ENCODE measurements at regions not wholly inside any gene's neighbourhood (a gene's known extent, or its start where the extent isn't known, plus 50 kb on each side); places are given as distances from the start of the nearest gene placed in this dataset.

DNA sequence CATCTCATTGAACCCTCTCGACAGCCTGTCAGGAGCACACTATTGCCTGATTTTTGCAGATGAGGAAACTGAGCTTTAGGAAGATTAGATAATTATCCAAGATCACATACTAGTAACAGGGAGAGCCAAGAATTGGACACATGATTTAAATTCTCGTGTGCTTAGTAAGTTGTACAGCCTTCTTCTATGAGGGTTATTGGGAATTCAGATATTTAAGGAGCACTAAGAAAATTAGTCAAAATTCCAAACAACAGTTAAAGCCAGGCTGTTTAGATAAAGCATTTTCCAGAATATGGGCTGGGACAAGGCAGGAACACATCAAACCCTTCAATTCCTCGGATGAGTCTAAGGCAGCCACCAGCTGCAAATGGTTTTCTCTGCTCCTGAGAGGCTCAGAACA, 148.8 kb downstream of the TMEM30B start:
- DNase-seq (ENCODE audit: low read depth in 3 of 3) = no peak

GRCh38 chr14:61130512-61131260, 149.6 kb downstream of the SLC38A6 start:
- DNase-seq (ENCODE audit: low read depth in 3 of 3) = no peak

DNA sequence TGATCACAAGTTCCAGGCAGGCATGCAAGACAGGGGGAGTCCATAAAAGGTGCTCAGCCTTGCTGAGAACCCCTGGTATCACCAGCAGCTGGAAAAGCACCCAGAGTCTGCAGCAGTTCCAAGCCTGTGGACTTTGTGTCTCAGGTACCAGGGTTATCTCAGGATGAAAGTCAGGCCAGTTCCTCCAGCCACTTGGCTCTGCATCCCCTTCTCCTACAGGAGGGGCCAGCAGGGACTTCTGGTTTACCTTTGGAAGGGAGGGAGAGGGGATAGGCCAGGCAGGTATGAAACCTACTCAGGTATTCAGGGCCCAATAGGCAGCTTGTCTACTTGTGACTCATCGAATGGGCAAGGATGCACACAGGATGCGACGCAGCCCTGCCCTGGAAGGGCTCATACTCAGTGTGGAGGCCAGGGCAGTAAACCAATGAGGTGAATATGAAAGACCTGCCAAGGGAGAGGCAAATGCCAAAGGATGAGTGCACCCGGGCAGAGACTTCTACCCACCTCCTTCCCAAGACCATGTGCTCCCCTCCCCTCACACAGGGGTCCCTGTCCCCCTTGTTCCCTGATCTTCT, 148.2 kb downstream of the SLC38A6 start:
- no peak for DNase-seq (ENCODE audit: low read depth in 3 of 3)

DNA sequence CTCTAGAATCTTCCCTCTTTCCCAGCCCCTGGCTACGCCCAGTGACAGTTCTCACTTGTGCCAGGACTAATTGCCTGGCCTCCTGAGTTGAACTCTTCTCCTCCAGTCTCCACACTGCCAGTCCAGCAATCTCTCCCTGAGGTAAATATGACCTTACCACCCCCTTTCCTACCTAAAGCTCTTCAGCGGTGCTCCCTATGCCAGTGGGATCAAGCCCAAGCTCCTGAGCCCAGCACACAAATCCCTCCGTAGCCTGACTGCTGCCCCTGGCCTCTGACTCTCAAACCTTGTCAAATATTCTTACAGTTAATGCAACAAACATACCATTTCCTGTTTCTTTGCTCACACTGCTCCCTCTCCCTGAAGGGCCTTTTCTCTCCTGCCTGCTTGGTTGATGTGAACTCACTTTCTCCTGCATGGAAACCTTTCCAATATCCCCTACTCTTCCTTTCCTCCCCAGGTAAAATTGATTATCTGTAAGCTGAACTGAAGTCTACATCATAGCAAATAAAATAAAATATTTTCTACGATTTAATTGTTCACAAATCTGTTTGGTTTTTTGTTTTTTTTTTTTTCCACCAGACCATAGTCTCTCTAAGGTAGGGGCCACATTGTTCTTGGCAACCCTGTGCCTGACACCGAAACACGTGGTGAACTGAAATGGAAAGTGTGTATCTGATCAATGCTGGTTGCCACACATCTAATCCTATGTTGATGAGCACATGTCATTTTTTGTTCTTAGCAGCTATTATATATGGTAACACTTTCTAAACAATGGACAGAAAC, 147.5 kb downstream of the SLC38A6 start:
- no peak for DNase-seq (ENCODE audit: low read depth in 3 of 3)

- no peak for DNase-seq (ENCODE audit: low read depth in 3 of 3)
These were observed 145.8 kb downstream of the SLC38A6 start for GRCh38 chr14:61126603-61127498.

- DNase-seq (ENCODE audit: low read depth in 3 of 3) = no peak
These were observed 145.0 kb downstream of the SLC38A6 start for GRCh38 chr14:61125867-61126572.

- DNase-seq (ENCODE audit: low read depth in 3 of 3) = no peak
These were observed 144.2 kb downstream of the SLC38A6 start for GRCh38 chr14:61125041-61125866.

DNA sequence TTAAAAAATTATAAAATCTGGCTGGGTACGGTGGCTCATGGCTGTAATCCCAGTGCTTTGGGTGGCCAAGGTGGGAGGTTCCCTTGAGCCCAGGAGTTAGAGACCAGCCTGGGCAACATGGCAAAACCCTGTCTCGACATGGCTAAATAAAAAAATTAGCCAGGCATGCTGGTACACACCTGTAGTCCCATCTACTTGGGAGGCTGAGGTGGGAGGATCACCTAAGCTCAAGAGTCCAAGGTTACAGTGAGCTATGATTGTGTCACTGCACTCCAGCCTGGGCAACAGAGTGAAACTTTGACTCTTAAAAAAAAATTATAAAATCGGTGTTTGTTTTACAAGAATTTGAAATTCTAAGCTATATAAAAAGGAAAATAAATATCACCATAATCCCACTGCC, 141.8 kb downstream of the SLC38A6 start:
- no peak for DNase-seq (ENCODE audit: low read depth in 3 of 3)

DNA sequence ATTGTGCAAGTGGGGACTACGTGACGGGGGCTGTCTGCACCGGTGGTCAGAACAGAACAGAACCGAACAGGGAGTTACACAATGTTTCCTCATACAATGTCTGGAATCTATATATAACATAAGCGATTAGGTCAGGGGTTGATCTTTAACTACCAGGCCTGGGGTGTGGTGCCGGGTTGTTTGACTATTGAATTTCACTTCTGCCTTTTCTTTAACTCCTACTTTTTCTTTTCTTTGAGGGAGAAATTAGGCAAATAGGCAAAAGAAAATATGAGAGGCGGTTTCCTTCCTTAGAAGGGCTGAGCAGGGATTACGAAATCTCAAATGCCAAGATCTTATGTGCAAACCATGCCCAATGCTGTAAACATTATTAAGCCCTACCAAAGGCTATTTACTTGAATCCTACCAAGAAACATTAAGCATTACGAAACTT, 140.3 kb downstream of the SLC38A6 start:
- DNase-seq (ENCODE audit: low read depth in 3 of 3) = no peak

GRCh38 chr14:61120576-61120975, 139.5 kb downstream of the SLC38A6 start:
- DNase-seq (ENCODE audit: low read depth in 3 of 3) = no peak

DNA sequence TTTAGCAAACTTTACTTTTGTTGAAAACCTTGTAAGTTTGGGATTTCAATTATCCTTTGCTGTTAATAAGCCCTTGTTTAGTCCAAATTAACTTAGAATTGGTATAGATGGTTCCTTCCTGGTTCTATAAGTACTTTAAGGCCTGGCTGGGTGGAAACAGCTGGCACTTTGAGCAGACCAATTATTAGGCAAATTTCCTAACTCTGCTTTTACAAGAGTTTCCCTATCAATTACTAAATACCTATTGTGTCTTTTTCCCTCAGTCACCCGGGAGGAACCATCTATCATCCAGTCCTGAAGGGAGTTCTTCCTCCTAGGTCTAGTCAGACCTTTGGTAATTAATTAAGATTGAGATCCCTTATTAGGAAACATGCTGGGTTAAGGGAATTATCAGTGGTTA, 138.0 kb downstream of the SLC38A6 start:
- no peak for DNase-seq (ENCODE audit: low read depth in 3 of 3)

GRCh38 chr14:61116369-61116768, 135.3 kb downstream of the SLC38A6 start:
- DNase-seq (ENCODE audit: low read depth in 3 of 3) = no peak

GRCh38 chr14:61113561-61114225, 132.6 kb downstream of the SLC38A6 start:
- DNase-seq (ENCODE audit: low read depth in 3 of 3) = no peak

DNA sequence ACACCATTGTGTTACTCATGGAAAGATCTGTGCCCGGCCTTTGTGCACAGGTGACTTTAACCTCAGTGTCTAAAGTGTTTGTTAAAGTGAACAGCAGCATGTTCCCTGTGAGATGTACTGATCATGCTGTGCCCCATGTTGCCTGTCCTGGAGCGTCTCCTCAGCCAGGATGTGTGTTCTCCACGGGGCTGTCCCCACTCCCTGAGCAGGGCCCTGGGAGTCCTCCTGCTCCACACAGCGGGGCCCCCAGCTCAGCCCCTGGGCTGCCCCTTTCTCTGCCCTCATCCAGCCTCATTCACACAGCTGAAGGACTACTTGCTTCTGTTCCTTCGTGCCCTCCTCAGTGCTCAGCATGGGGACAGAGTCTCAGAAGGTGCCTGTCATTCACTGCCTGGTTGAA, 131.5 kb downstream of the SLC38A6 start:
- DNase-seq (ENCODE audit: low read depth in 3 of 3) = no peak

DNA sequence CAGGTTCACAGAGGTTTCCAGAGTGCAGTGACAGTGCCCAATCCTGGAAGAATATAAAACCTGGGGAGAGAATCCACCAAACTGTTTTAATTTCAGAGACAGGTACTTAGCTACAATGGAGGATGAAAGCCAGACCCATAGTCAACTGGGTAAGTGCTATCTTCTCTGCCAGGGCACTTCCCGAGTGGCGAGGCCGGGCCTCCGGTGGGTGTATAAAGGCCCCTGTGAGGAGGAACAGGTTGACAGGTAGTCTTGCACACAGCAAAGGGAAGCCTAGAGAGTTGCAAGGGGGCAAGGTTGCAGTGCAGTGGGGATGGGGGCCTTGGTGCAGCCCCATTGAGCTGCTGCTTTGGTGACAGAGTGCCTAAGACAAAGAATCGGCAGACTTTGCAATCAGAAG, 130.7 kb downstream of the SLC38A6 start:
- DNase-seq (ENCODE audit: low read depth in 3 of 3) = no peak

DNA sequence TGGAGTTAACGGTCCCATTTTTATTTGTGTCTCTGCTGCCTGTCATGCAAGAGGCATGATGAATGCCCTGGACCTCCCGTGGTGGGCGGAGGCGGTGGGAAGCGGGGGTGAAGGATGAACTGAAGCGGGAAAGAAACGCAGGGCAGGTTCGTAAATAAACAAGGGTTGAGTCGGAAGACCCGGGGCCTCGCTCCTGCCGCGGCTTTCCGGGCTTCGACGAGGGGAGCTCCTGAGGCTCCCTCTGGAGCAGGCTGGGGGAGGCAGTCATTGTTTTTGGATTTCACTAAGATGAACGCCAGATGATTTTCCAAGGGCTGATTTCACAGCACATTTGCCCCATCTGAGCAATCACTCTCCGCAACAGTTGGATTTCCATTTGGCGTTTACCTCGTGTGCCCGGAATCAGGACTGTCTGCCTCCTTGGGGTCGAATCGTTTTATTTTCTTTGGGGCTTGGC, 130.2 kb downstream of the SLC38A6 start:
- DNase-seq (ENCODE audit: low read depth in 3 of 3) = no peak

- no peak for DNase-seq (ENCODE audit: low read depth in 3 of 3)
These were observed 129.5 kb downstream of the SLC38A6 start for GRCh38 chr14:61110316-61111082.

DNA sequence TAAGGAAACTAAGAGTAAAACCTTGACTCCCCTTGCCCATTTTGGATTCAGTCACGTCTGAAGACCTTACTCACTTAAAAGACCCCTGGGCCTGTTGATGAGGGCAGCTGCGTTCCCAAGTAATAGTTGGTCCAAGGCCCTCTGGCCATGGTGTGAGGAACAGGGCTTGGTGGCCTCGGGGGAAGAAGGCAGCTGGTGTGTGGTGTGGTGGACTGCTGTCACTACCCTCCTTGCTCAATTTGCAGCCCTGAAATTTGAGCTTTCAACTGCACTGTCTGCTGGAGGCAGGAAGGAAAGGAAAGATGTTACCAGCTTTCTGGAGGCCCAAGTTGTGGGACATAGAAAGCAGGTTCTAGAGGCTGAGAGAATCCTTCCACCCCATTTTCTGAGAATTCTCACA, 128.2 kb downstream of the SLC38A6 start:
- DNase-seq (ENCODE audit: low read depth in 3 of 3) = no peak

All from stimulated activated CD4-positive, alpha-beta T cell treated with anti-CD3 and anti-CD28 coated beads, TNF-alpha, amount 100 ng/mL, for 24 hours (primary cell).